HepG2 (cell line): ENCODE measurements at regions not wholly inside any gene's neighbourhood (a gene's known extent, or its start where the extent isn't known, plus 50 kb on each side); places are given as distances from the start of the nearest gene placed in this dataset.

Experiments used
- ATAC-seq: fragments of 200-7000 bp; cut with Tn5 transposase; 3 replicates; pipeline ENCODE4 v1.9.1; 2020; ENCODE audit warnings: mild to moderate bottlenecking, moderate library complexity
- BruUV-seq: library from RNA; stranded (reverse); fragments of 400-500 nt; replicated peaks from 2 replicates; lab custom pipeline; 2021; lab: Mats Ljungman, UMichigan
- CTCF ChIA-PET: fragments of 300-600 bp; formaldehyde crosslinking; extraction: SDS; loops from one replicate; lab custom pipeline; 2021; ENCODE audit warnings: low total read pairs, inconsistent platforms, low intra/inter-chr PET ratio; lab: Yijun Ruan, JAX
- POLR2A ChIA-PET: fragments of 350-600 bp; sonication (Branson Sonifier 250); formaldehyde crosslinking; loops from one replicate; lab custom pipeline; 2020; ENCODE audit warnings: antibody characterized with exemption, inconsistent platforms; lab: Yijun Ruan, JAX
- DNase-seq: peaks from one replicate; pipeline ENCODE4 v3.0.0-alpha.2; 2015; ENCODE audit warnings: low spot score
- FAIRE-seq: peaks from 3 replicates; lab custom pipeline; 2011; peaks lifted over from hg19 to GRCh38; lab: Jason Lieb, UNC
- H2AFZ ChIP-seq: one replicate; pipeline ENCODE4 v1.6.1; 2011; ENCODE audit warnings: low read length, inconsistent platforms
- H3K27ac ChIP-seq: fragments of 300-600 bp; 3 replicates; pipeline ENCODE4 v1.8.0; 2011; ENCODE audit warnings: mixed run types, mild to moderate bottlenecking, mixed read lengths, low read length, inconsistent platforms; ENCODE audit not compliant: insufficient read depth; ENCODE audit errors: extremely low read length
- H3K27me3 ChIP-seq, 2 experiments: fragments of 200-600 bp in 1 of 2; 2 replicates in 1 of 2; 3 replicates in 1 of 2; pipeline versions ENCODE4 v1.6.0 to v1.8.0; 2011; ENCODE audit warnings: low read length in 2 of 2, mild to moderate bottlenecking in 2 of 2, moderate library complexity in 2 of 2, inconsistent platforms in 1 of 2; ENCODE audit not compliant: insufficient read depth in 2 of 2, control insufficient read depth in 1 of 2
- H3K36me3 ChIP-seq, 2 experiments: fragments of 200-600 bp in 1 of 2; replicated peaks in 1 of 2; 2 replicates in 1 of 2; 3 replicates in 1 of 2; pipeline versions ENCODE4 v1.5.1 to v1.8.0; 2011; ENCODE audit warnings: low read length in 2 of 2, inconsistent platforms in 1 of 2; ENCODE audit not compliant: insufficient read depth in 2 of 2, control insufficient read depth in 1 of 2
- H3K4me1 ChIP-seq: 2 replicates; pipeline ENCODE4 v1.5.1; 2012; ENCODE audit warnings: low read length, inconsistent platforms; ENCODE audit not compliant: insufficient read depth
- H3K4me2 ChIP-seq: 2 replicates; pipeline ENCODE4 v1.6.0; 2011; ENCODE audit warnings: low read depth, low read length, inconsistent platforms
- H3K4me3 ChIP-seq, 3 experiments: fragments of 200-600 bp in 1 of 3; sonication (generic), shearing (Covaris generic) in 1 of 3; replicated peaks in 1 of 3; 2 replicates each; pipeline ENCODE4 v1.5.1; 2011 to 2016; ENCODE audit warnings: low read length in 3 of 3, inconsistent platforms in 2 of 3, low read depth in 2 of 3, mild to moderate bottlenecking in 2 of 3, control low read depth in 1 of 3, mixed read lengths in 1 of 3; ENCODE audit not compliant: insufficient read depth in 1 of 3
- H3K79me2 ChIP-seq: one replicate; pipeline ENCODE4 v1.6.1; 2011; ENCODE audit warnings: low read length, inconsistent platforms; ENCODE audit not compliant: insufficient read depth
- H3K9ac ChIP-seq: 2 replicates; pipeline ENCODE4 v1.6.0; 2011; ENCODE audit warnings: mild to moderate bottlenecking, low read depth, low read length, inconsistent platforms; ENCODE audit not compliant: insufficient read depth
- H3K9me3 ChIP-seq: 2 replicates; pipeline ENCODE4 v1.5.1; 2012; ENCODE audit warnings: mild to moderate bottlenecking, low read length
- H4K20me1 ChIP-seq: 2 replicates; pipeline ENCODE4 v1.6.0; 2011; ENCODE audit warnings: inconsistent platforms, mild to moderate bottlenecking, low read length, moderate library complexity; ENCODE audit not compliant: insufficient read depth
- CCAR2 ChIP-seq: fragments of 200-400 bp; formaldehyde crosslinking; optimal IDR thresholded peaks from 2 replicates; pipeline ENCODE3; 2018; ENCODE audit warnings: low read depth, mild to moderate bottlenecking, low read length, moderate library complexity
- HNRNPH1 ChIP-seq: fragments of 200-400 bp; formaldehyde crosslinking; optimal IDR thresholded peaks from 2 replicates; pipeline ENCODE3; 2017; ENCODE audit warnings: mild to moderate bottlenecking, low read depth, low read length
- HOXD1 ChIP-seq: sonication (generic); formaldehyde crosslinking; IDR thresholded peaks from 2 replicates; pipeline ENCODE4 v1.5.0; 2020; ENCODE audit warnings: missing genetic modification reagents
- KLF15 ChIP-seq: sonication (generic); formaldehyde crosslinking; IDR thresholded peaks from 2 replicates; pipeline ENCODE4 v1.8.1; 2023; ENCODE audit warnings: borderline replicate concordance, mild to moderate bottlenecking, inconsistent platforms, missing genetic modification reagents, mixed read lengths
- NFE2L2 ChIP-seq: fragments of 150-350 bp; IDR thresholded peaks from 2 replicates; pipeline ENCODE4 v1.6.1; 2014; ENCODE audit warnings: low read length
- RBM22 ChIP-seq: fragments of 200-400 bp; formaldehyde crosslinking; optimal IDR thresholded peaks from 2 replicates; pipeline ENCODE3; 2017; ENCODE audit warnings: mild to moderate bottlenecking, low read length, moderate library complexity
- TEF ChIP-seq: sonication (generic); formaldehyde crosslinking; IDR thresholded peaks from 2 replicates; pipeline ENCODE4 v1.5.0; 2020; ENCODE audit warnings: missing genetic modification reagents
- UBTF ChIP-seq: sonication (generic); formaldehyde crosslinking; IDR thresholded peaks from 2 replicates; pipeline ENCODE4 v1.4.0; 2020; ENCODE audit warnings: mild to moderate bottlenecking, missing genetic modification reagents
- ZNF24 ChIP-seq: fragments of 450-650 bp; IDR thresholded peaks from 2 replicates; pipeline ENCODE4 v1.6.1; 2017; ENCODE audit warnings: antibody characterized with exemption, mild to moderate bottlenecking
- ZNF430 ChIP-seq: sonication (generic); formaldehyde crosslinking; IDR thresholded peaks from 2 replicates; pipeline ENCODE4 v1.9.0; 2021; ENCODE audit warnings: mild to moderate bottlenecking, missing genetic modification reagents
- WGBS: methylation state at CpG from one replicate; pipeline ENCODE4 v1.1.6; 2017; ENCODE audit warnings: low lambda C conversion rate; 5-methylcytosine and 5-hydroxymethylcytosine counted together
- in situ Hi-C: cut with HindIII; loops from 2 replicates; pipeline ENCODE4 v1.10.0; 2017; ENCODE audit warnings: low pct_unique_long_range_greater_than_20kb; ENCODE audit not compliant: extremely low pct_ligation_motif_present
- intact Hi-C: fragments of 100-400 bp; cut with micrococcal nuclease; formaldehyde crosslinking; loops from one replicate; pipeline ENCODE4 v1.10.0; 2022; ENCODE audit not compliant: unreplicated experiment
- TF ChIP-seq, protein P1 (sequence below): sonication (generic); formaldehyde crosslinking; IDR thresholded peaks from 2 replicates; pipeline ENCODE4 v1.9.0; 2022; ENCODE audit warnings: missing genetic modification reagents, mild to moderate bottlenecking, borderline replicate concordance

DNA sequence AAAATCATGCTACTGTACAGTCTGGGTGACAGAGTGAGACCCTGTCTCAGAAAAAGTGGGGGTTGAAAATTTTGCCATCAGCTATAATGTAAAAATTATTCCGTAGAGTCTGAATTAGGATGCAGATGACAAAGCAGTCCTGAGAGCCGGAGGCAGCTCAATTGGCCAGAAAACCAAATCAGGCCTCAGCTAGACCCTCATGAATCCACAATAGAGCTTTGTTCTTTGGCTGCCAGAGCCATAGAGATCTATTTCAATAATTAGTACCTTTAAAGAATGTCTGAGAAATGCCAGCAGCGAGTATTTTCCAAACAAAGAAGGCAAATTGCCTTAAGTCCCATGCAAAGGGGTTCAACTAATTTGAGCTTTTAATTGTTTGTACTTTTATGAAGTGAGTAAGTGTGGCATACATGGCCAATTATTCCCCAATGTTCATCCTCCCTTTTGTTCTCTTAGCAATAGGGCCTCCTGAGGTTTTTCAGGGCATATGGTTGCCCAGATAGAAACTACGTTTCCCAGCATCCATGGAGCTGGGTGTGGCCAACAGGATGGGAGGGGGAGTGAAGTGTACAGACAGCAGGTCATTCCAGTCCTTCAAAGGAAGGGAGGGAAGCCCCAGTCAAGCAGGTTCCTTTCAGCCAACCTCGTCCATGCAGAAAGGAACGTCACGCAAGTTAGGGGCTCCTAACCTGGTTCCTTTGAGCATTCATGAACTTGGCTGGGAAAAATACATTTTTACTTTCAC, 211.3 kb upstream of the APCDD1 start:
- DNase-seq (no peak), ATAC-seq (no peak), FAIRE-seq (no peak)
- H3K4me2 ChIP-seq = no peak overlapping the region
- H3K4me3 ChIP-seq = no peak overlapping the region
- no peaks in the 10 kb centered on the region for H3K9me3 ChIP-seq
- in situ Hi-C loops (no loop called here), intact Hi-C loops (no loop called here)
- H2AFZ ChIP-seq = no peak overlapping the region
- no peaks in the 10 kb centered on the region for H3K36me3 ChIP-seq
- H4K20me1 ChIP-seq = no peaks in the 10 kb centered on the region
- peaks cover 1 to 25% of the 10 kb centered on the region in 2 experiments; a peak in 3 of 5 replicates for H3K27me3 ChIP-seq
- ChIA-PET CTCF (no interaction called here), POLR2A (no interaction called here)
- H3K79me2 ChIP-seq = no peaks in the 10 kb centered on the region
- no TSS peak for BruUV-seq
- H3K4me1 ChIP-seq = no peaks in the 10 kb centered on the region
- TF ChIP-seq UBTF (CRISPR knock-in tag) = no peak
- TF ChIP-seq ZNF24 = no peak
- TF ChIP-seq KLF15 = no peak
- TF ChIP-seq HNRNPH1 = no peak
- no peak for TF ChIP-seq ZNF430 (CRISPR knock-in tag)
- TF ChIP-seq RBM22 = no peak
- no peak for TF ChIP-seq NFE2L2
- no peak for TF ChIP-seq HOXD1
- TF ChIP-seq, protein P1, sequence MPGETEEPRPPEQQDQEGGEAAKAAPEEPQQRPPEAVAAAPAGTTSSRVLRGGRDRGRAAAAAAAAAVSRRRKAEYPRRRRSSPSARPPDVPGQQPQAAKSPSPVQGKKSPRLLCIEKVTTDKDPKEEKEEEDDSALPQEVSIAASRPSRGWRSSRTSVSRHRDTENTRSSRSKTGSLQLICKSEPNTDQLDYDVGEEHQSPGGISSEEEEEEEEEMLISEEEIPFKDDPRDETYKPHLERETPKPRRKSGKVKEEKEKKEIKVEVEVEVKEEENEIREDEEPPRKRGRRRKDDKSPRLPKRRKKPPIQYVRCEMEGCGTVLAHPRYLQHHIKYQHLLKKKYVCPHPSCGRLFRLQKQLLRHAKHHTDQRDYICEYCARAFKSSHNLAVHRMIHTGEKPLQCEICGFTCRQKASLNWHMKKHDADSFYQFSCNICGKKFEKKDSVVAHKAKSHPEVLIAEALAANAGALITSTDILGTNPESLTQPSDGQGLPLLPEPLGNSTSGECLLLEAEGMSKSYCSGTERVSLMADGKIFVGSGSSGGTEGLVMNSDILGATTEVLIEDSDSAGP = no peak
- no peak for TF ChIP-seq TEF
- no peak for TF ChIP-seq CCAR2
- H3K27ac ChIP-seq = no peak overlapping the region
- no peak overlapping the region for H3K9ac ChIP-seq
- WGBS = 37% methylated on average over 7 of the region's 7 CpGs
